ENCODE measurements at regions not wholly inside any gene's neighbourhood (a gene's known extent, or its start where the extent isn't known, plus 50 kb on each side); places are given as distances from the start of the nearest gene placed in this dataset.

DNA sequence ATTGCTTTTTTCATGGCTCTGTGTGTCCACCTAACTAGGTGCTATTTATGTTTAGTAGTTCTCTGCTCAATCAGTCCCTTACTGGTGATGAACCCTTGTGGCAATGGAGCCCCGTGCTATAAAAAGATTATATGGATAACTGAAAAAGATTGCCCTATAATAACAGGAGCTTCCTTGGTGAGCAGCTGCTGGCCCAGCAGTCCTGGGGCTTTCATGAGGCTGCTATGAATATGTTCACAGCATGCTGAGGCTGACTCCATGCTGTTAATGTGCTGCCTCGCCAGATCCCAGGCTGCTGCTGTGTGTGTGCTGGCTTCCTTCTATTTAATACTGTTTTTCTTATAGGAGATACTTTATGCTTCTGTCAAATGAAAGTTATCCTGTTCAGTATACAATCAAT, 357.5 kb downstream of the TAF11L14 start:
- H2AK5ac ChIP-seq (ENCODE audit: low read depth, low read length), result no peak overlapping the region
- H4K20me1 ChIP-seq (replicated peaks in 1 of 2; ENCODE audit: control insufficient read depth in 1 of 2, insufficient read depth in 2 of 2, low read length in 2 of 2), result no peaks in the 10 kb centered on the region
- POLR2A ChIA-PET (ENCODE audit: partially characterized antibody), result no interaction called here
- H2BK5ac ChIP-seq (ENCODE audit: low read depth, low read length), result no peak overlapping the region
- H3K36me3 ChIP-seq (ENCODE audit: control insufficient read depth in 2 of 4, insufficient read depth in 4 of 4, low read length in 3 of 4), result no peaks in the 10 kb centered on the region
- H3K4ac ChIP-seq (replicated peaks; ENCODE audit: insufficient read length, low read depth, low read length), result no peak overlapping the region
- no peak overlapping the region for H4K91ac ChIP-seq (replicated peaks; ENCODE audit: insufficient read length, low read length)
- 80% methylated on average over 2 of the region's 2 CpGs; no CpG with 5 or more reads in 1 of the 2 experiments for WGBS, 2 experiments (ENCODE audit: extremely low coverage in 1 of 2, insufficient coverage in 1 of 2, insufficient read length in 1 of 2, insufficient replicate concordance in 2 of 2, low coverage in 1 of 2, low lambda C conversion rate in 2 of 2, missing lambda C conversion rate in 1 of 2)
- H3K9ac ChIP-seq (replicated peaks in 1 of 4; ENCODE audit: extremely low read depth in 1 of 4, low read depth in 3 of 4, low read length in 3 of 4), result no peak overlapping the region
- TF ChIP-seq KDM4A (IDR thresholded peaks at IDR 0.05; ENCODE audit: low read depth, low read length, severe bottlenecking) (no peak), TEAD4 (IDR thresholded peaks at IDR 0.05; ENCODE audit: low read depth, low read length) (no peak), NANOG (IDR thresholded peaks at IDR 0.05; ENCODE audit: insufficient read depth, low read depth, low read length, poor library complexity, severe bottlenecking) (peak; percentile 19)
- H2AFZ ChIP-seq (ENCODE audit: low read length), result no peak overlapping the region
- H3K27ac ChIP-seq (ENCODE audit: low read depth, low read length), result no peak overlapping the region
- no peak overlapping the region for H4K5ac ChIP-seq (ENCODE audit: insufficient read length, low read depth, low read length)
- CTCF ChIA-PET (ENCODE audit: partially characterized antibody), result interaction anchor here (0.9 kb wide), 1 partner anchor 10 kb away, joined by 3 read pairs; no protein-coding TSS in a partner anchor
- H3K27me3 ChIP-seq (replicated peaks in 1 of 4; ENCODE audit: control insufficient read depth in 3 of 4, extremely low read depth in 1 of 4, insufficient read depth in 3 of 4, low read length in 3 of 4), result no peaks in the 10 kb centered on the region
- H4K8ac ChIP-seq (ENCODE audit: extremely low read depth, insufficient read depth, low read length), result no peak overlapping the region
- no peak overlapping the region for H2BK120ac ChIP-seq (replicated peaks; ENCODE audit: low read depth, low read length)
- no peaks in the 10 kb centered on the region for H3K79me1 ChIP-seq (ENCODE audit: low read depth, low read length)
- no peak overlapping the region for H3K23ac ChIP-seq (ENCODE audit: insufficient read length)
- H3K4me3 ChIP-seq (ENCODE audit: extremely low read depth in 1 of 4, insufficient read depth in 2 of 4, low read depth in 3 of 4, low read length in 4 of 4), result no peak overlapping the region
- peaks cover 0 to 3% (median 0%) of the 10 kb centered on the region in 4 experiments; a peak in 2 of 7 replicates for H3K4me1 ChIP-seq (replicated peaks in 1 of 4; ENCODE audit: control insufficient read depth in 3 of 4, insufficient read depth in 4 of 4, low read length in 3 of 4)
- H3K79me2 ChIP-seq (ENCODE audit: control insufficient read depth in 1 of 2, insufficient read depth in 2 of 2, low read length in 2 of 2), result no peaks in the 10 kb centered on the region
- no peaks in the 10 kb centered on the region for H3K9me3 ChIP-seq (ENCODE audit: insufficient read depth in 2 of 2, low read depth in 1 of 2, low read length in 1 of 2)
- no peak overlapping the region for H3K56ac ChIP-seq (replicated peaks; ENCODE audit: insufficient read length, low read depth, low read length)
- no peak overlapping the region for H3K18ac ChIP-seq (ENCODE audit: extremely low read depth, low read length)
- no peaks in the 10 kb centered on the region for H3K23me2 ChIP-seq (ENCODE audit: low read depth, low read length)
- DNase-seq (ENCODE audit: low read depth in 1 of 2, low spot score in 2 of 2) (no peak), FAIRE-seq (no peak)
- H3K14ac ChIP-seq (ENCODE audit: insufficient read length), result no peak overlapping the region
- H3K4me2 ChIP-seq (ENCODE audit: insufficient read depth in 1 of 2, low read depth in 2 of 2, low read length in 2 of 2), result no peak overlapping the region
- no peak overlapping the region for H2BK15ac ChIP-seq (ENCODE audit: low read length)
- no peak overlapping the region for H2BK20ac ChIP-seq (ENCODE audit: low read length)
- no peak overlapping the region for H2BK12ac ChIP-seq (ENCODE audit: low read depth, low read length)

All from H1 (cell line).